Stimulated activated CD8-positive, alpha-beta memory T cell treated with anti-CD3 and anti-CD28 coated beads, Interleukin-7, amount 100 ng/mL, for 4 hours (primary cell): ENCODE measurements at regions not wholly inside any gene's neighbourhood (a gene's known extent, or its start where the extent isn't known, plus 50 kb on each side); places are given as distances from the start of the nearest gene placed in this dataset.

ENCODE experiments used
- DNase-seq, 2 donors: peaks; one replicate each; pipeline ENCODE4 v3.0.0-alpha.2; 2020; ENCODE audit warnings: low read depth in 2 of 2

DNA sequence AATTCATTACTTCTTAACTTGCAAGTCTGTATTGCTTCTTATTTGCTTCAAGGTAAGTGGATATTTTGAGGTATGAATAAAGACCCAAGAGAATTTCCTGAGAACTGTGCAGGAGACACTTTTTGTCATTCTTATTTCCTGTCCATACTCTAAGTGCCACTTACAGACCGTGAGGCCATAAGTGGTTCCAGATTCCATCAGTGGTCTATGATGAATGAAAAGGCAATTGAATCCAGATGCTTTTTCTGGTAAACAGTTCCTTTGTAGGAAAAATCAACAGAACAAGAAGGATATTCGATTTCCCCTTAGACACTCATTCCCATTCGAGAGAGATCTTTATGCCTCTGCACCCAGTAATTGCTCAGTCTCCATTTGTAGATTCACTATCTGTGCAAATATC lies 58.3 kb upstream of the PDE10A start:
- no peak for DNase-seq

DNA sequence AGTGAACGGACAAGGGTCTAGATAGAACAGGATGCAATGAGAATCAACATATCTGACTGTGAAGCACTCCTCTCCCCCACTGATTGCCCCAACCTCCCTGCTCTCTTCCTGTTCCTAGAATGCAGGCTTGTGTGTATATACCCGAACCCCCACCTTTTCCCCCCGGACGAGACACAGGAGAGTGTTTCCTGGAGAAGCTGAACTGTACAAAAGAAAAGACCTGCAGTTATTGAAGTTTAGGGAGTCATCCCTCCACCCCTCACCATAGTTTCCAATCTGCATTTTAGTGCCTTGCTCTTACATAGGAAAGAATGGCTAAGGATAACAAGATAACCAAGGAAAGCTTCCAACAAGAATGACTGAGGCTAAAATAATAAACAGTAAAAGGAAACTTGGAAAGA lies 55.5 kb upstream of the PDE10A start:
- DNase-seq = no peak

DNA sequence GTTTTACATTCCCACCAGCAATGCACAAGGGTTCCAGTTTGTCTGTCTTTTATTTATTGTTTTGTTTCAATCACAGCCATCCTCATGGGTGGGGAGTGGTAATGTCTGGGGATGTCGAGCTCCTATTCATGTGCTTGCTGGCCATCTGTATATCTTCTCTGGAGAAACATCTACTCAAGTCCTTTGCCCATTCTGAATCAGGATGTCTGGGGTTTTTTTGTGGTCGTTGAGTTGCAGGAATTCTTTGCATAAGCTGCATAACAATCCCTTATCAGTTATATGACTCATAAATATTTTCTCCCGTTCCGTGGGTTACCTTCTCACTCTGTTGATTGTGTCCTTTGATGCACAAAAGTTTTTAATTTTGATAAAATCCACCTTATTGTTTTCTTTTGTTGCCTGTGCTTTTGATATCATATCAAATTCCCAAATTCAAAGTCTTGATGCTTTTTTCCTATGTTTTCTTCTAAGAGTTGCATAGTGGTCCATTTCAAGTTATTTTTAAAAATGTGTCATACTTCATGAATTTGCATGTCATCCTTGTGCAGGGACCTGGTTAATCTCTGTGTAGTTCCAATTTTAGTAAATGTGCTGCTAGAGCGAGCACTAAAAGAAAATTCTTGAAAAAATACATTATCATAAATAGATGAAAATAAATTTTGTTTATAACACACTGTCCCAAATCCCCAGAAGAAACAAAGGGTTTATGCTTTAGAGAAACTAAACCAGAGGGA lies 54.9 kb upstream of the PDE10A start:
- no peak for DNase-seq

DNA sequence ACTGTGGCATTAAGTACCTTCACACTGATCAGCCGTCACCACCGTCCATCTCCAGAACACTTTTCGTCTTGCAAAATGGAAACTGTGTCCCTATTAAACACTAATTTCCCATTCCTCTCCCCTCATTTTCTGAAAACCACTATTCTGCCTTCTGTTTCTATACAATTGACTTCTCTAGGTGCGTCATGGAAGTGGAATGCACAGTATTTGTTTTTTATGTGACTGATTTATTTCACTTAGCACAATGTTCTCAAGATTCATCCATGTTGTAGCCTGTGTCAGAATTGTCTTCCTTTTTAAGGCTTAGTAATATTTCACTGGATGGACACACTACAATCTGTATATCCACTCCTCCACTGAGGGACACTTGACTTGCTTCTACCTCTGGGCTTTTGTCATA lies 53.8 kb upstream of the PDE10A start:
- no peak for DNase-seq

DNA sequence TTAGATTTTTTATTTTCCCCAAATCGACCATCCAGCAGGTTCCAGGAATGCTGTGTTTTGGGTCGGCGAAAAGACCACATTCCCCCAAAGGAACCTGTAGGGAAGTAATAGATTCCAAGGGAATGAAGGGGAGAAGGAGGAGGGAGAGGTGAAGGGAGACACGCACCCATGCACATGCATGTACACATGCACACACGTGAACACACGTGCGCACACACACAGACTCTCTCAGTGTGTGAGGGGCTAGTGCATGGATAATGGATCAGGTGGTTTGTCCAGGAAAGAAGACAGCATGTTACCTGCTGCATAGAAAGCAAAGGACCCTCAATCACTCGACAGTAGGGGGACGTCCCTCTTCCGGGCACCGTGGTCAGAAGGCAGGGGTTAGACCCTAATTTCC lies 52.4 kb upstream of the PDE10A start:
- no peak for DNase-seq

DNA sequence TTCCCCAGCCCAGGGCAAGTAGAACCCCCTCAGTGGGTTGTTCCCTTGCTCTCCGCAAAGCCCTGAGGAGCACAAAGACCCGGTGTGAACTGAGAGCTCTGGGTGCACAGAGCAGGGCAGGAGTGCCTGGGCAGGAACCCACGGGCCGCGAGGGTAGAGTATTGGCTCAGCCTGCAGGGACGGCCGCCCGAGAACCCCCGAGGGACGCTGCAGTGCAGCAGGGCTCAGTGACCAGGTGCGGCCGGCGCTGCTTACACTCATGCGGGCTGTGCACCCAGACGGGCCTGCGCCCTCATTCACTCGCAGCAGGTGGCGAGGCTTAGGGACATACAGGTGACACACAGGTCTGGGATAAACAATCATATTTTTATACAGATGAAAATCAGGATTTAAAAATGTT lies 51.9 kb upstream of the PDE10A start:
- no peak for DNase-seq

DNA sequence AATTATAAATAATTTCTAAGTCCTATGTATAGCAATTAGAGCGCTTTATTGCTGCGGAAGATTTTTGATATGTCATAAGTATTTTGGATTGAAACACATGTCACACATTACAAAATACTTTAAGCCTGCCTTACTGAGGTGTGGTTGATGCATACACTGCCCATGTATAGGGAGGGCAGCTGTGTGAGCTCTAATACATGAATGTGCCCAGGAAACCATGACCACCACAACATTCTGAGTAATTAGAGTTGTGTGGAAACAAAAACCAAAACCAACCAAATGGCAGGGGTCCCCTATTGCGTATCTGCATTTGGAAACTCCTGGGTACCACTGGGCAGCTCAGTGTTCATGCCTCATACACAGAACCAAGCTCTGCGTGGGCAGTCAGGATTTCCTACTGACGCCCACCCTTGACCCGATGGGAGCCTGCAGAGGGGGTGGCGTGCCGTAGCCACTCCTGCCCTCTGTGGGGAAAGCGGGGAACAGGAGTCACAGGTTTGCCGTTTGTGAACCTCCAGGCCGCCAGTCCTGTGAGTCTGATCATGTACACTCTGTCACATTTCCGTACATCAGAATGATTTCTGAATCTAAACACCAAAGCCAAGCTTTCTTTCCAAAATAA lies 50.9 kb upstream of the PDE10A start:
- no peak for DNase-seq
